NCI-H69 (cell line): ENCODE measurements at regions not wholly inside any gene's neighbourhood (a gene's known extent, or its start where the extent isn't known, plus 50 kb on each side); places are given as distances from the start of the nearest gene placed in this dataset.

Experiments
- DNase-seq: peaks from one replicate; lab custom pipeline; 2025; lab: John Stamatoyannopoulos, UW

DNA sequence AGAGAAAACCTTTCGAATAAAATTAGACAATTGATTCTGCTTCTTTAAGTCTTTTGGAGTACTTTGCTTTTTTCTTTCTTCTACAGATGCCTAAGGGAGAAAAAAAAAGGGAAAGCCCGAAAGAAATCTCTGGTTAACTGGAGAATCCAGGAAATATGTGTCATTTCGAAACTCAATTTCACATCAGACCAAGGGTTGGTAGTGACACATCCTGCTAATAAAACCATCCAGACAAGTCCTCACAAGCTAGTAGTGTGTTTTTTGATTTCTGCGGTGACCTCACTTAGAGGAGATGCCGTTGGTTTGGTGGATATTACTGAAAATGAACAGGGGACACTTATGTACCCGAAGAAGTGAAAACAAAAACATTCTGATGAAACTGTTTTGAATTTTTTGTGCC is 726.5 kb upstream of the ADAMTS5 start:
- no peak for DNase-seq

DNA sequence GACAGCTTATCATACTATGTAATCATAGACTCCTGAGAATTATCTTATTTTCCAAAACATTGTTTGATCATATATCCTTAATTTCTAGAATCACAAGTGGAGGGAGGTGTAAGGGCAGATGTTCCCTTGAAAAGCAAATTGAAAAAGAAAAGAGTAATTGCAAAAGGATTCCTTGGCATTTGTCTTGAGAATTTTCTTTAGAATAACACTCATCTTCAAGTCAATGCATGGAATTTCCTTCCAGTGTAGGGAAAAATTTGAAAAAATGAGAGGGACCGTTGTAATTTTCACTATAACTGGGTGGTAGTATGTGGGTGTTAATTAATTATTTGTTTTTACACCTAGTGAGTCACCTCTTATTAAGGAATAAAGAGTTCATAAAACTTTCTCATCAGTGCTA is 724.6 kb upstream of the ADAMTS5 start:
- no peak for DNase-seq

DNA sequence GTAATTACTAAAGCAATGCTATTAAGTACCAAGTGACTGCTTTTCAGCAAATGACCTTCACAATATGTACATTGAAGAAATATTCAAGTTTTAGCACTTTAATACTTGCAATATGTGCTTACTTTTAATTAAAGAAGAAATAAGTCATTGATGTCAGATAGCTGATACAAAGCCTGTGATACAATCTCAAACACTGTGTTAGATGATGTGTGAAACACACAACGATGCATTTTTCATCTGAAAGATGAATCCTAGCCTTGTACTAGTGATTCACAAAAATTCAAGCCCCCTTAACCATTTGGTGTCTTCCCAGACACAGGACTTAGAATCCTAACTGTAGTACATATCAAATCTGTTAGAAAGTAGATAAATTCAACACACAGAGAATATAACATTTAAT is 724.1 kb upstream of the ADAMTS5 start:
- DNase-seq, result no peak

DNA sequence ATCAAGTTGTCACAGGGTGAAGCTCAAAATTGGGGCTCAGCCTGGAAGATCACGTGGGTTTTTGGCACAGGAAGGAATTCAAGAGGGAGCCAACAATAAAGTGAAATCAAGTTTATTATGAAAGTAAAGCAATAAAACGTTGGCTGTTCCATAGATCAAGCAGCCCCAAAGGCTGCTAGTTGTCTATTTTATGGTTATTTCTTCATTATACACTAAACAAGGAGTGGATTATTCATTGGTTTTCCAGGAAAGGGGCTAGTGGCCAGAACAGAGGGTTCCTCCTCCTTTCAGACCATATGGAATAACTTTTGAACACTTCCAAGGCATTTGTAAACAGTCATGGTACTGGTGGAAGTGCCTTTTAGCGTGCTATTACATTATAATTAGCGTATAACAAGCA is 723.5 kb upstream of the ADAMTS5 start:
- no peak for DNase-seq

DNA sequence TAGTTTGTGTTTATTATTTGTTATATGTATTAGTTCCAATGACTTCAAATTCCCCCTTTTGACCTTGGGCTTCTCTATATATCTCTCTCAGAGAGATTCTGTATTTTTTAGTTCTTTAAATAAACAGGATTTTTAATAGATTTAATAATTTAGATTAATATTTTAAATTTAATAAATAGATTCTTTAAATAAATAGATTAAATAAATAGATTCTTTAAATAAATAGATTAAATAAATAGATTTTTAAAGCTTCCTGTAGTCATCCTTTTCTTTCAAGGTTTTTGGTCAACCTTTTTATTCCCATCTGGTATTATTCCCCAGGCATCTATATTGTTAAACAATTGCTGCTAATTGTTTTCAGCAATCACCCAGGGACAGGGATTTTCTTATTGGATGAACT is 721.9 kb upstream of the ADAMTS5 start:
- no peak for DNase-seq

DNA sequence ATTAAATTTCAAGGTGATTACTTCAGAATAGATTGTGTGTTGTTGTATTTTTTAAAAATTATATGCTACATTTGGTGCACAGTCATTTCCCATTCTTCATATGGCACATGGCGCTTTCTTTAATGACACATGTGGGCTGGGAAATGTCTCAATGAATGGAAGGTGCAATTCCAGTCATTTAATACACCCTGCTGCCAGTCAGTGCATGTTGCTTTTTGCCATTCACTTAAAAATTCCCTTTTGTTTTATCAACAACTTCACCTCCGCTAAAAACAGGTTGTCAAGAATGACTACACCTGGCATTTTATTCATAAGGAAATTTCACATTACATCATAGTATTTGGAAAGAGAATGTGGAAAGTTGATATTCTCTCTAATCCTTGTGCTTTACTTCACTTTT is 716.4 kb upstream of the ADAMTS5 start:
- DNase-seq, result no peak

DNA sequence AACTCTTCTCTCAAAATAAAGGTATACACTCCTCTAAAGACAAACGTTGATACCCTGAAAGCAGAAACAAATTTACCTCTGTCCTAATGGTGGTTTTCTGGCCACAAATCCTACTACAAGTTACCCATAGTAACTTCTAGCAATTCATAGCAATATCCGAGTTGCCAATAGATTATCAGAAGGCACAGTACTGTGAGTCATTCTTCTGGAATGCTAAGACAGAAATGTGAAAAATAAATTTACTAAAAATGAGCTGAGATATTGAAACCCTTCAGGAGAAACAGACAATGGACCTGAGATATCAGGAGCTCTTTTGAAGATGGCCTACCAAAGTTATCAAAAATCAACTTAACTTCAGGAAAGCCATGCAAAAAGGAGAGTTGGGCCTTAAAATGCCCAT is 715.0 kb upstream of the ADAMTS5 start:
- no peak for DNase-seq

DNA sequence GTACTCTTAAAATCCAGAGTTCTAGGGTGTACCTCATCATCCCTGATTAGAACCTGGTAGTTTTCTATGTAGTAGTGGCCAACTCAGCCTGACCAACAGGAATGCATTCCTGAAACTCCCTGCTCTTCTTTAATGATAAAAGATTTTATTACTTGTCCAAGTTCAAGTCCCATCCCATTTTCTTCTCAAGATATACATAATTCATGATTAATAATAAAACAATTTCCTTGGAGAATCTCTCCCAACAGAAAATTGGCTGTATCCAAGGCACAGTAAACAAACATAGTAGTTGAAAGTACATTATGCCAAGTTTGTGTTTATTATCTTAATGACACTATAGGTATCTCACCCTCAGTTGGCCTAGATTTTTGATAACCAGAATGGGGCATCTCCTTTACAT is 714.1 kb upstream of the ADAMTS5 start:
- no peak for DNase-seq

DNA sequence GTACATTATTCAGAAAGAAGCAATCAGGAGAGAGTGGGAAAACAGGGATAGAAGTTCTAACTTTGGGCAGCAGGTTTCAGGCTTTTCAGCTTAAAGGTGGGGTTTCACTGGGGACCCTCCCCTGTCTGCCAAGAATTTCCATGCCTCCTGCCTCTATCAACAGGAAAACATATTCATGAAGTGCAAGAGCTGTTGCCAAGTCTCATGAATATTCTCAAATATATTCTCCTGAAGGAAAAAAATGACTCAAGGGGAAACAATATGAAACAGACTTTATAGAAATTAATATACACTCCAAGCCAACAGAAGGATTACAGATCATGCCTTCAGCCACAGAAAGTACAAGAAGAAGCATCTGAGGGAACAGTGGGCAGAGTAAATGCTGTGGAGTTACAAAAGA is 713.3 kb upstream of the ADAMTS5 start:
- no peak for DNase-seq

DNA sequence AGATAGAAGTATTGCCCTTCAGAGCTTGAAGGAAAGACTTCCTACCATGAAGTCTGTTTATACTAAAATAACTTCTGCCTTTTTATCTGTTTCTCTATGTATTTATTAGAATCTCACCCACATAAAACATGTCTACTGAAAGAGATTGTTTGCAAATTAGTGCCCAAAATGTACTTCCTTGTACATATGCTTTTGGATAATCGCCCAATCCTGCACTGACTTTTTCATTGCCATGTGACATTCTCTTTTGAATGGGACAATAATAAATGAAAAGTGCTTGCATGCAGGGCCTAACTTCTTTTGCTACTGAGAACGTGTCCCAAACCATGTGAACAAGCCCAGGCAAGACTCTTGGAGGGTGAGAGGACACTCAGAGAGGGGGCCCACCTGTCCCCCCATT is 711.6 kb upstream of the ADAMTS5 start:
- DNase-seq, result no peak

DNA sequence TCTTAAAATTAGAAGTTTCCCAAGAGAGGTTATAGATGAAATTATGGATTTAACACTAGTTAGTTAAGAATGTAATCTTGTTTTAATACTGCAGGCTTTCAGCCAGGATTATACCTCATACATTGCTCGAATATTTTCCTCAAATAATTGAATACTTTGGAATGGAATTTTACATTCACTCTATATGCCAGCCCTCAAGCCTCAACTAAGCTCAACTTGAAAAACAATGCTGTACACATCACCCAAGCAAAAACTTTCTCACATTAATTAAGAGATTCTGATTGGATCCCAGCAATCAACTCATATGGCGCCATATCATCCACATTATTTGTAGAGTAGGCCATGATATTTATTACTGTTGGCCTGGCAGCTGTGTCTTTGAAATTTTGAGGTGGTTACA is 710.7 kb upstream of the ADAMTS5 start:
- no peak for DNase-seq

DNA sequence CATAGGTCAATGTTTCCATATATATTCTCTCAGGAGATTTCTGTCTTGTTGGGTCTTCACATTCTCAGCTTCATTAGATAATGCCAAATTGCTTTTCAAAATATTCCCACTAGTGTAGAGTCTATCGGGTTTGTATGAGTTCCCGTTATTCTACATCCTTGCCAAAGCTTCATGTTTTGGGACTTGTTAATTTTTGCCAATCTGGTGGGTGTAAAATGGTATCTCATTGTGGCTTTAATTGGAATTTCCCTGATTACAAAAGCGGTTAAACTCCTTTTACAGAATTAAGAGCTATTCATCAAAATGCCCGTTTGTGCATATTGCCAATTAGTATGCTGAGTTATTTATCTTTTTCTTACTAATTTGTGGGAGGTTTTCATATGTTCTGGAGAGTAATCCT is 708.4 kb upstream of the ADAMTS5 start:
- DNase-seq, result no peak

DNA sequence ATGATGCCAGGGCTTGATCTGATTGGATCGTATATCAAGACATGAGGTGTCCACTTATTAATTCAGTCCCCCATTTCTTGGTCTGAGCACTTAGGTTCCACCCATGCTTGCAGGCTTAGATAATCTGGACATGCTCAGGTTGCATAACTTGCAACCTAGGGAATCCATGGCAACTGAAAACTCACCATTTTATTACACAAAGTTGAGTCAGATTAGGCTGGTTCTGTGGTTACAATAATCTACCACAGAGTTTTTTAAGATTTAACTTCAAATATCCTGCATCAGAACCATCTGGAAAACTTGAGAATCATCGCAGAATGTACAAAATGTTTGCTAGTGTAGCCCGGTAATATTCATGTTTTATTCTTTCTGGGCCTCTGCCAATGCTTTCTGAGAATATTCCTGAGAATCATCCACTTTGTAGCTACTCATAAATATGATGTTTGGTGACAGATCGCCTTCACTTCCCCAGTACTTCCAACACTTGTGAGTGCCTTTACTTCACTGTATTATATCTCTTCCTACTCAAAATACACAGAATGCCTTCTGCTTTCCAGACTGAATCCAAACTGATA is 707.2 kb upstream of the ADAMTS5 start:
- DNase-seq, result no peak

DNA sequence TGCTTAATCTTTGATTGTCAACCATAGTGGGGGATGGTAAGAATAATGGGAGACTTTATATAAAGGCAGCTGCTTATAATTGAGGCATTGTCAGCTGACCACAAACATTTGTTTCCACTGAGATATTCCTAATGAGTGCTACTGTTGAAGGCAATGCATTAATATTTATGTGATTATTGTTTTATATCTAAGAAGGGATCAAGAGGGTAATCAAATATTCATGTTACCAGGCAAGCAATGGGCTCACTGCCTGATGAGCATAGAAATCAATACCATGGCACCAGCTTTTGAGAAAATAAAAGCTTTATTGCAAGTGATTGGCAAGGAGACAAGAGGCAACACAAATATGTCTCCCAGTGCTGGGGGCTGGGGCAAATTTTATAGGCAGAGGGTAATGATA is 706.7 kb upstream of the ADAMTS5 start:
- no peak for DNase-seq

DNA sequence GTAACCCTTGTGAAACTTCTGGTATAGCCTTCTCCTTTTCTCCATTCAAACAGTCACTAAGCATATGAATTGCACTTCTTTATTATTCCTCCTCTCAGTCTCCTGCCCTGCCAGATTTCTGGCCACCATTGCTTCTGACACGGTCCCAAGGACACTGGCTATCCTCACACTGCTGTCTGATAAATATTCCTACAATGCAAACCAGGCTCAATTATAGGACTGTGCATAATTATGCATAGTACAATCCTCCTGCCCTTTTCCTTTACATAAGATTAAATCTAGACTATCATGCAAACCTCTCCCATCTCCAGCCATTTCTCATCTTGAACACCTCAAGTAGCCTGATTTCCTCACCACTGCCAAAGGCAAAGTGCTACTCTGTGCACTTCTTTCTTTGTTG is 704.3 kb upstream of the ADAMTS5 start:
- DNase-seq, result no peak

DNA sequence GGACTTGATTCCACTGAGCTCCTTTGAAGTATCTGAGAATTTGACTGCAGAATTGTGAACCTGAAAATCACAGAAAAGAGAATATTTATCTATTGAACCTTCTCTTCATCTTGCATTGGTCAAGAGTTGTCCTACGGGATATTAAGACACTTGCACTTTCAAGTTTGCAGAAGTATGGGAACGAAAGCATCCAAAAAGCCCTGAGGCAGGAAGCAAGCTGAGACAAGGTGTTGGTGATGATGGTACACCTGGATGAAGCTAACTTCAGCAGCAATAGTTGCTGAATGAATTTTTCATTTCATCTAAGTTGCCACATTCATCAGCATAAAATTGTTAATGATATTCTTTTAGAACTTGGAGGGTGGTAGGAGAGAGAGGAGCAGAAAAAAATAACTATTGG is 686.6 kb upstream of the ADAMTS5 start:
- DNase-seq, result no peak

DNA sequence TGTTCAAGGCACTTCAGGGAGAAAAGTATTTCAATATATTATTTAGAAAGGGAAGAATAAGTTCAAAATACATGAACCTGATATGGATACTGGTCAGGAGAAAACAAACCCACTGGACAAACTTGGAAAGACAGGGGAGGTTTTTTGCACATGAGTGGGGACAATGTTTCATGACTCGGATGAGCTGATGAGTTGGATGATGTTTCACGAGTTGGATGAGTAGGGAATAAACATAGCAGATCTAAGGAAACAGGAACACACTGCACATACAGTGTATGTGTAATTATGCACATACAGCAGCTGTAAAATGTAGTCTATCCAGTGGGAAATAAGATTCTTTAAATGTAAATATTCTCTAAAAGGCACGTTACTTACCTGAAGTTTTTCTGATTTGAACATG is 682.9 kb upstream of the ADAMTS5 start:
- DNase-seq, result no peak

DNA sequence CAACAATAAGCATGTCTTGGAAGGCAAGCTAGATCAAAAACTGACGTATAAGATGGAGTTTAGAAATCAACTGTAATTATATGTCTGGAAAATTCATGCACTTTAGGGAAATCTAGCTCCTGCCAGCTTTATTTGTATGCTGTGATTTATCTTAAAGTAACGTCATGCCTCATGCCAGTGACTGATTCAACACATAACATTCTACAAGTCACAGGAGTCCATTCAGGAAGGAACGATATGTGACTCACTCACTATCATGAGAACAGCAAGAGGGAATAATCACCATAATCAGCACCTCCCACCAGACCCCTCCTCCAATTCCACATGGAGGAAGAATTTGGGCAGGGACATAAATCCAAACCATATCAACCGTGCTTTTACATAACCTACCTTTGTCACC is 682.4 kb upstream of the ADAMTS5 start:
- no peak for DNase-seq

DNA sequence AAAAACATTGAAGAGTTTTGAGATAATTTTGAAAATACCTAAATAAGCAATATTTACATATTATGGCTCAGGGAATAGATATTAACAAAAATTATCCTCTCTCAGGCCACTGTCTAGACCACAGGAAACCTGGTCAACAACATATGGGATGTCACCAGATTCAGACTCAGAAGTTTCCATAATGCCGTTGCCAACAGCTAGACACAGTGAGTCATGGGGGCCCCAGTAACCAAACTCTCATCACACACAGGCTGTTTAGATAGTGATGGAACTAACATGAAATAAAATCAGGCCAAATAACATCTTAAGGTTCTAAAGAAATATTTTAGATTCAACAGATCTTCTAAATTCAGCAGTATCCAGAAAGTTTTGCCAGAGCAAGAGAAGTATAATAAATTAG is 681.7 kb upstream of the ADAMTS5 start:
- no peak for DNase-seq

DNA sequence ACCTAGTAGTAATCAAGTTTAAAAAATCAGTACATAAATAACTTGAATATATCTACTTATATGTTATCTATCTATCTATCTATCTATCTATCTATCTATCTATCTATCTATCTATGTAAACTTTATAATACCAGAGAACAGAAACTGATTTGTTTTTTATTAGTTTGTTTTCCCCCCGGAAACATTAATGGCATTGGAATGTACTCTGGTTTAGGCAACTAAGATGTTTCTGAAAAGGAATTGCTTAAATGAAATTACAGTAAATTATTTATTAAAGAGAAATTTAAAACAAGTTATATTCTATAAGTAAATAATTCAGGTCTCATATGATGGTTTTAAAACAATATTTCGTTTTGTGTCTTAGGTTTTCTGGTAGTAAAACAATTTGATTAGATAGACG is 681.0 kb upstream of the ADAMTS5 start:
- no peak for DNase-seq

DNA sequence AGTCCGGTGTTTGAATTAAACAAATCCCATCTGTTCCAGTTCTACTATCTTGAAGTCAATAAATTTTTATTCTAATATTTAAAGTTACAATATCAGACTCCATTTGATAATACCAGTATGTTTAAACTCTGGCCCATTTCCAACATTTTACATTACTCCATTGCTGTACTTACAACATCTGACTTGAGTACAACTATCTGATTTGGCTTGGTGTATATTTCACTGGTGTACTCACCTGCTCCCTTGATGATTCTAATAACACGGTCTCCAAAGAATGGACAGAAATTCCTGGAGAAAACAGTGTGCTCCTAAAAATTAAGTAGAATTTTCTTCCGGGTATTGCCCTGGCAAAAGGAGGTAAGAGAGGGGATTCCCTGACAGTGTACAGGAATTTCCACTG is 680.5 kb upstream of the ADAMTS5 start:
- DNase-seq, result no peak

DNA sequence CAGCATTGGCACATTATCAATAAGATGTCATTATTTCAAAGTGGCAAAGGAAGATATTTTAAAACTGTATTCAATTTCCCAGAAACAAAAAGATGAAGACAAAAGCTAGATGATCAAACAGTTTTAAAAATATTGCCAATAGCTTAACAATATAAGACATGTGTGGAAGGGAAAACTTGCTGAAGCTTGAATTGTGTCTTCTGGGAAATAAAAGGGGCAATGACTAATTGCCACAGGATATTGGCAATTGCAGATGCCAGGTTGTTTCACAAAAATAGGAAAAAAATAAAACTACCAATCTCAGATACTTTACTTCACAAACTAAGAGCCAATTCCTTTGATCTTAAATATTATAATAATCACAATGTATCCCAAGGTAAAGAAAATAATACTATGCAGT is 679.8 kb upstream of the ADAMTS5 start:
- DNase-seq, result no peak

DNA sequence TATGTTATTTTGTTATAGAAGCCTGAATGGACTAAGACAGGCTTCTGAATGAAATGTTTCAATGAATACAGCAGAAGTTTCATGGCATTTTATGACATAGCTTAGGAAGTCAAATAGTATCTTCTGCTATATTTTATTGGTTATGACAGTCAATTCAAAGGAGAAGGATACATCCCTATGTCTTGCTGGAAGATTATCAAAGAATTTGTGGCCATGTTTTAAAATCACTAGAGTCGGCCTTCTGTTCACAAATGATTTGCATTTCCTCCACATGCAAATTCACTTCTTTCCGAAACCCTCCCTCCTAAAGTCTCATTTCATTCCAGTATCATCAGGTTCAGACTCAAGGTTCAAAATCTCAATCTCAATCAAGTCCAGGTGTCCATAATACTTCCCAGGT is 679.2 kb upstream of the ADAMTS5 start:
- no peak for DNase-seq

DNA sequence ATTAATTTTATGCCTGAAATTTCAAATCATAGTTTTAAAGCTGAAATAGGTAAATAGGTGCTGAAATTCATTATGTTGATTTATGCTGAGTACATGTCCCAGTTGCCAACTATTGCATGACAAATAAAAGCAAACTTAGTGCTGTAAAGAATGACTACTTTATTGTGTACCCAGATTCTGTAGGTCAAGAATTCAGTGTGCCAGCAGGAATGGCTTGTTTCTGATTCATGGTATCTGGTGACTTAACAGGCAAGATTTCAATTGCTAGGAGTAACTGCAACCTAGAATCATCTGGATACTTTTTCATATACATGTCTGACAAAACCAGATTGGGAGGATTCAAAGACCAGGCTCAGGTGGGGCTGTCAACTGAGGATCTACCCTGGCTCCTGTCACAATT is 678.4 kb upstream of the ADAMTS5 start:
- no peak for DNase-seq

DNA sequence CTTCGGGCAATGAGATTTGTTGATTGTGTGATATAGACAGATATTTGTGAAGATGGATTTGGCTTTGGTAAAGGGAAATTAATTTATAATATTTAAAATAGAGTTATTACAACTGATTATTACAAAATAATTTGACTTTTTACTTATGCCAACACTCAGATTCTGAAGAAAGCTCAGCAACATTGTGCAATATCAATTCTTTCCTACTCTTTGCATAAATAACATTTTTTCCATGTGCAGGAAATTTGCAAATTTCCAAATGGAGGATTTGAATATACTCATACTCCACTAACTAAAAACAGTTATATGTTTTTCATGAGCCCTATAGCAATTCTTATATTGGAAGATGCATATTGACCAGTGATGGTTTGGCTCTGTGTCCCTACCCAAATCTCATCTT is 676.4 kb upstream of the ADAMTS5 start:
- no peak for DNase-seq
